ENCODE measurements at regions not wholly inside any gene's neighbourhood (a gene's known extent, or its start where the extent isn't known, plus 50 kb on each side); places are given as distances from the start of the nearest gene placed in this dataset.

- in situ Hi-C loops (cut with MboI; ENCODE audit: low pct_ligation_motif_present in 1 of 4, low pct_unique_long_range_greater_than_20kb in 1 of 4, low sequenced_read_pairs in 3 of 4): no loop called here
- no peak for TF ChIP-seq POLR2A (IDR thresholded peaks at IDR 0.05)
- TF ChIP-seq EP300 (IDR thresholded peaks at IDR 0.05; ENCODE audit: low read depth): no peak
- TF ChIP-seq, protein P1, sequence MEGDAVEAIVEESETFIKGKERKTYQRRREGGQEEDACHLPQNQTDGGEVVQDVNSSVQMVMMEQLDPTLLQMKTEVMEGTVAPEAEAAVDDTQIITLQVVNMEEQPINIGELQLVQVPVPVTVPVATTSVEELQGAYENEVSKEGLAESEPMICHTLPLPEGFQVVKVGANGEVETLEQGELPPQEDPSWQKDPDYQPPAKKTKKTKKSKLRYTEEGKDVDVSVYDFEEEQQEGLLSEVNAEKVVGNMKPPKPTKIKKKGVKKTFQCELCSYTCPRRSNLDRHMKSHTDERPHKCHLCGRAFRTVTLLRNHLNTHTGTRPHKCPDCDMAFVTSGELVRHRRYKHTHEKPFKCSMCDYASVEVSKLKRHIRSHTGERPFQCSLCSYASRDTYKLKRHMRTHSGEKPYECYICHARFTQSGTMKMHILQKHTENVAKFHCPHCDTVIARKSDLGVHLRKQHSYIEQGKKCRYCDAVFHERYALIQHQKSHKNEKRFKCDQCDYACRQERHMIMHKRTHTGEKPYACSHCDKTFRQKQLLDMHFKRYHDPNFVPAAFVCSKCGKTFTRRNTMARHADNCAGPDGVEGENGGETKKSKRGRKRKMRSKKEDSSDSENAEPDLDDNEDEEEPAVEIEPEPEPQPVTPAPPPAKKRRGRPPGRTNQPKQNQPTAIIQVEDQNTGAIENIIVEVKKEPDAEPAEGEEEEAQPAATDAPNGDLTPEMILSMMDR (IDR thresholded peaks at IDR 0.05): no peak
- no peak for TF ChIP-seq POLR2AphosphoS5 (IDR thresholded peaks at IDR 0.05)
- 29 to 46% methylated on average over 3 to 5 of the region's 5 CpGs for WGBS, 2 donors (ENCODE audit: low coverage in 1 of 2)
Measured at GRCh38 chr5:5950658-5951057, 427.7 kb downstream of the MED10 start.

GRCh38 chr5:5941486-5941885 lies 436.9 kb downstream of the MED10 start:
- H3K9me3 ChIP-seq: no peaks in the 10 kb centered on the region
- no peak overlapping the region for H3K27ac ChIP-seq
- H3K27me3 ChIP-seq: no peaks in the 10 kb centered on the region
- H3K36me3 ChIP-seq: no peaks in the 10 kb centered on the region
- TF ChIP-seq POLR2AphosphoS5 (IDR thresholded peaks at IDR 0.05): no peak
- TF ChIP-seq POLR2A (IDR thresholded peaks at IDR 0.05): no peak
- TF ChIP-seq EP300 (IDR thresholded peaks at IDR 0.05; ENCODE audit: low read depth): no peak
- TF ChIP-seq, protein P1 (IDR thresholded peaks at IDR 0.05): no peak
- intact Hi-C loops (cut with DNase I; ENCODE audit: low total_unique reads) (no loop called here), in situ Hi-C loops (cut with MboI; ENCODE audit: low pct_ligation_motif_present in 1 of 4, low pct_unique_long_range_greater_than_20kb in 1 of 4, low sequenced_read_pairs in 3 of 4) (no loop called here)
- H3K4me3 ChIP-seq: no peak overlapping the region
- no peak for DNase-seq
- 57 to 77% methylated on average over 1 to 5 of the region's 5 CpGs for WGBS, 2 donors (ENCODE audit: low coverage in 1 of 2)
- no peaks in the 10 kb centered on the region for H3K4me1 ChIP-seq

More at GRCh38 chr5:5950658-5951057, 427.7 kb downstream of the MED10 start:
- H3K36me3 ChIP-seq: no peaks in the 10 kb centered on the region
- no peak for DNase-seq
- H3K27me3 ChIP-seq: no peaks in the 10 kb centered on the region
- intact Hi-C loops (cut with DNase I; ENCODE audit: low total_unique reads): no loop called here
- H3K27ac ChIP-seq: no peak overlapping the region
- no peaks in the 10 kb centered on the region for H3K9me3 ChIP-seq
- H3K4me1 ChIP-seq: no peaks in the 10 kb centered on the region
- no peak overlapping the region for H3K4me3 ChIP-seq

- Histone ChIP-seq H3K4me3 (no peak overlapping the region), H3K9me3 (no peaks in the 10 kb centered on the region), H3K27me3 (no peaks in the 10 kb centered on the region), H3K36me3 (no peaks in the 10 kb centered on the region), H3K4me1 (no peaks in the 10 kb centered on the region), H3K27ac (no peak overlapping the region)
- no peak for DNase-seq
- intact Hi-C loops (cut with DNase I; ENCODE audit: low total_unique reads): no loop called here
- TF ChIP-seq POLR2A (IDR thresholded peaks at IDR 0.05): no peak
- TF ChIP-seq, protein P1 (IDR thresholded peaks at IDR 0.05): no peak
- no peak for TF ChIP-seq EP300 (IDR thresholded peaks at IDR 0.05; ENCODE audit: low read depth)
- TF ChIP-seq POLR2AphosphoS5 (IDR thresholded peaks at IDR 0.05): no peak
- in situ Hi-C loops (cut with MboI; ENCODE audit: low pct_ligation_motif_present in 1 of 4, low pct_unique_long_range_greater_than_20kb in 1 of 4, low sequenced_read_pairs in 3 of 4): no loop called here
- 72 to 74% methylated on average over 4 to 5 of the region's 5 CpGs for WGBS, 2 donors (ENCODE audit: low coverage in 1 of 2)
Measured at GRCh38 chr5:5939759-5940370, 438.5 kb downstream of the MED10 start.

DNA sequence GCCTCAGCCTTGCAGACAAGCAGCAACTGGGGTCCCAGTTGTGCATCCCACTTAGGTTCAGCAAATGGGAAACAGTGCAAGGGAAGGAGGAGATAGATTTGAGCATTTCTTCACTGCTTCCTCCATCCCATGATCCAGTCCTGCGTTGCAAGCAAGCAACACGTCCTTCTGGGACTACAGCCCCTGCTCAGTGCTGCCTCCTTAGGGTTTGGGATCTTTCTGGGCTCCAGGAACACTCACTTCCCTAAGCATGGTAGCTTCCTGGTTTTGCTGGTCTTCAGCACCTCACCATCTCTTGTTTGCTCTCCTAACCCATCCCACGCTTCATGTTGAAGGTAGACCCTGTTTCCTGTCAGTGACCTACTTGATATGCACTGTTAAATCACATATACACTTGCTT lies 444.7 kb downstream of the MED10 start:
- WGBS, 2 donors (ENCODE audit: low coverage in 1 of 2): 72 to 80% methylated on average over 1 to 3 of the region's 3 CpGs
- in situ Hi-C loops (cut with MboI; ENCODE audit: low pct_ligation_motif_present in 1 of 4, low pct_unique_long_range_greater_than_20kb in 1 of 4, low sequenced_read_pairs in 3 of 4): no loop called here
- intact Hi-C loops (cut with DNase I; ENCODE audit: low total_unique reads): no loop called here
- DNase-seq: no peak
- Histone ChIP-seq H3K27ac (no peak overlapping the region), H3K4me1 (no peaks in the 10 kb centered on the region), H3K27me3 (no peaks in the 10 kb centered on the region), H3K9me3 (no peaks in the 10 kb centered on the region), H3K4me3 (no peak overlapping the region), H3K36me3 (no peaks in the 10 kb centered on the region)
- no peak for TF ChIP-seq POLR2AphosphoS5 (IDR thresholded peaks at IDR 0.05)
- TF ChIP-seq, protein P1 (IDR thresholded peaks at IDR 0.05): no peak
- TF ChIP-seq EP300 (IDR thresholded peaks at IDR 0.05; ENCODE audit: low read depth): no peak
- TF ChIP-seq POLR2A (IDR thresholded peaks at IDR 0.05): no peak

All from transverse colon (tissue), 4 donors.